ENCODE measurements at regions not wholly inside any gene's neighbourhood (a gene's known extent, or its start where the extent isn't known, plus 50 kb on each side); places are given as distances from the start of the nearest gene placed in this dataset.

GRCh38 chr9:119047513-119048307 lies 321.5 kb downstream of the BRINP1 start:
- FAIRE-seq: no peak

GRCh38 chr9:119050281-119050680 lies 319.0 kb downstream of the BRINP1 start:
- FAIRE-seq: no peak

GRCh38 chr9:119052339-119053030 lies 316.8 kb downstream of the BRINP1 start:
- FAIRE-seq: no peak

GRCh38 chr9:119053070-119053469 lies 316.2 kb downstream of the BRINP1 start:
- FAIRE-seq: no peak

GRCh38 chr9:119060629-119061385 lies 308.4 kb downstream of the BRINP1 start:
- FAIRE-seq: no peak

- FAIRE-seq: no peak
These were observed 297.6 kb downstream of the BRINP1 start for GRCh38 chr9:119071636-119072035.

- no peak for FAIRE-seq
These were observed 295.2 kb downstream of the BRINP1 start for GRCh38 chr9:119074017-119074416.

GRCh38 chr9:119078015-119078414 lies 291.2 kb downstream of the BRINP1 start:
- no peak for FAIRE-seq

- FAIRE-seq: no peak
These were observed 285.6 kb downstream of the BRINP1 start for GRCh38 chr9:119083673-119084072.

GRCh38 chr9:119086590-119086989 lies 282.6 kb downstream of the BRINP1 start:
- no peak for FAIRE-seq

GRCh38 chr9:119088002-119088547 lies 281.2 kb downstream of the BRINP1 start:
- FAIRE-seq: no peak

- FAIRE-seq: no peak
These were observed 278.2 kb downstream of the BRINP1 start for GRCh38 chr9:119091074-119091473.

GRCh38 chr9:119092125-119092524 lies 277.1 kb downstream of the BRINP1 start:
- FAIRE-seq: no peak

GRCh38 chr9:119094086-119094485 lies 275.1 kb downstream of the BRINP1 start:
- FAIRE-seq: no peak

- FAIRE-seq: no peak
These were observed 274.2 kb downstream of the BRINP1 start for GRCh38 chr9:119095072-119095471.

- FAIRE-seq: no peak
These were observed 268.2 kb downstream of the BRINP1 start for GRCh38 chr9:119101048-119101447.

GRCh38 chr9:119114681-119115080 lies 254.6 kb downstream of the BRINP1 start:
- no peak for FAIRE-seq
